VCaP (cell line): ENCODE measurements at regions not wholly inside any gene's neighbourhood (a gene's known extent, or its start where the extent isn't known, plus 50 kb on each side); places are given as distances from the start of the nearest gene placed in this dataset.

Experiments used
- H3K27ac ChIP-seq: fragments of 450-650 bp; 2 replicates; pipeline ENCODE4 v1.5.1; 2017
- CTCF ChIP-seq: fragments of 450-650 bp; conservative IDR thresholded peaks from 2 replicates; pipeline ENCODE4 v1.5.1; 2017; ENCODE audit warnings: mild to moderate bottlenecking, moderate library complexity

- no peak for TF ChIP-seq CTCF
- no peak overlapping the region for H3K27ac ChIP-seq
Measured at GRCh38 chr15:94561036-94561689, 329.8 kb downstream of the MCTP2 start.

- H3K27ac ChIP-seq = no peak overlapping the region
- TF ChIP-seq CTCF = no peak
Measured at GRCh38 chr15:94563456-94563855, 332.1 kb downstream of the MCTP2 start.

GRCh38 chr15:94576889-94577533 lies 345.6 kb downstream of the MCTP2 start:
- no peak overlapping the region for H3K27ac ChIP-seq
- TF ChIP-seq CTCF = peak; percentile 92

GRCh38 chr15:94579286-94579685 lies 347.9 kb downstream of the MCTP2 start:
- TF ChIP-seq CTCF = no peak
- H3K27ac ChIP-seq = no peak overlapping the region

GRCh38 chr15:94580211-94580885 lies 349.0 kb downstream of the MCTP2 start:
- no peak for TF ChIP-seq CTCF

GRCh38 chr15:94582368-94582767 lies 351.0 kb downstream of the MCTP2 start:
- H3K27ac ChIP-seq = no peak overlapping the region
- peak; percentile 83 for TF ChIP-seq CTCF

More at GRCh38 chr15:94580211-94580885, 349.0 kb downstream of the MCTP2 start:
- no peak overlapping the region for H3K27ac ChIP-seq

GRCh38 chr15:94584833-94585244 lies 353.5 kb downstream of the MCTP2 start:
- H3K27ac ChIP-seq = no peak overlapping the region
- no peak for TF ChIP-seq CTCF
